ENCODE measurements at regions not wholly inside any gene's neighbourhood (a gene's known extent, or its start where the extent isn't known, plus 50 kb on each side); places are given as distances from the start of the nearest gene placed in this dataset.

- Mint-ChIP-seq H3K27ac (no peak overlapping the region), H3K36me3 (ENCODE audit: low read depth) (no peaks in the 10 kb centered on the region), H3K9me3 (peaks cover 8% of the 10 kb centered on the region), H3K27me3 (ENCODE audit: low read depth, poor library complexity) (peaks cover 9% of the 10 kb centered on the region), H3K4me3 (no peak overlapping the region), H3K4me1 (no peaks in the 10 kb centered on the region)
- no peak for DNase-seq
- no peak for TF ChIP-seq CTCF (IDR thresholded peaks at IDR 0.05)
Observed at GRCh38 chr4:111573386-111573785, 571.9 kb upstream of the FAM241A start.

GRCh38 chr4:111579767-111580166 lies 565.5 kb upstream of the FAM241A start:
- no peak for TF ChIP-seq CTCF (IDR thresholded peaks at IDR 0.05)
- DNase-seq = no peak
- Mint-ChIP-seq H3K27ac (no peak overlapping the region), H3K4me1 (no peaks in the 10 kb centered on the region), H3K4me3 (no peak overlapping the region), H3K9me3 (peaks cover 20% of the 10 kb centered on the region), H3K36me3 (ENCODE audit: low read depth) (no peaks in the 10 kb centered on the region), H3K27me3 (ENCODE audit: low read depth, poor library complexity) (peaks cover 5% of the 10 kb centered on the region)

- Mint-ChIP-seq H3K9me3 (no peaks in the 10 kb centered on the region), H3K4me3 (no peak overlapping the region), H3K36me3 (ENCODE audit: low read depth) (no peaks in the 10 kb centered on the region), H3K4me1 (no peaks in the 10 kb centered on the region), H3K27me3 (ENCODE audit: low read depth, poor library complexity) (peaks cover 7% of the 10 kb centered on the region), H3K27ac (no peak overlapping the region)
- no peak for DNase-seq
- TF ChIP-seq CTCF (IDR thresholded peaks at IDR 0.05) = no peak
Observed at GRCh38 chr4:111595456-111595855, 549.8 kb upstream of the FAM241A start.

- no peak overlapping the region for H3K27ac Mint-ChIP-seq
- no peaks in the 10 kb centered on the region for H3K9me3 Mint-ChIP-seq
- no peak for DNase-seq
- no peak for TF ChIP-seq CTCF (IDR thresholded peaks at IDR 0.05)
- H3K27me3 Mint-ChIP-seq (ENCODE audit: low read depth, poor library complexity) = peaks cover 7% of the 10 kb centered on the region
- H3K4me3 Mint-ChIP-seq = no peak overlapping the region
- no peaks in the 10 kb centered on the region for H3K36me3 Mint-ChIP-seq (ENCODE audit: low read depth)
- no peaks in the 10 kb centered on the region for H3K4me1 Mint-ChIP-seq
Observed at GRCh38 chr4:111596491-111596890, 548.8 kb upstream of the FAM241A start.

GRCh38 chr4:111601671-111602070 lies 543.6 kb upstream of the FAM241A start:
- Mint-ChIP-seq H3K4me1 (no peaks in the 10 kb centered on the region), H3K9me3 (no peaks in the 10 kb centered on the region), H3K27me3 (ENCODE audit: low read depth, poor library complexity) (peaks cover 10% of the 10 kb centered on the region), H3K27ac (no peak overlapping the region), H3K36me3 (ENCODE audit: low read depth) (no peaks in the 10 kb centered on the region), H3K4me3 (no peak overlapping the region)
- TF ChIP-seq CTCF (IDR thresholded peaks at IDR 0.05) = no peak
- DNase-seq = no peak

DNA sequence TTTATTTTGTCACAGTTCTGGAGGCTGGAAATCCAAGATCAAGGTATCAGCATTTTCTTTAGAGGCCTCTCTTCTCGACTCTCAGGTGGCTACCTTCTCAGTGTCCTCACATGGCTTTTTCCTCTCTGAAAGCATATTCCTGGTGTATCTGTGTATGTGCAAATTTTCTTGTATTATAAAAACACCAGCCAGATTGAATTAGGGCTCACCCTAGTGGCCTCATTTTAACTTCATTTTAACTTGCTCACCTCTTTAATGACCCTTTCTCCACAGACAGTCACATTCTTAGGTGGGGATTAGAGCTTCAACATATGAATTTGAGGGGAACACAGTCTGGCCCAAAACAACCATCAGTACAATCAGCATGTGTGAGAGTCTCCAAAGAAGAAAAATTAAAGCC lies 542.4 kb upstream of the FAM241A start:
- Mint-ChIP-seq H3K36me3 (ENCODE audit: low read depth) (no peaks in the 10 kb centered on the region), H3K9me3 (no peaks in the 10 kb centered on the region), H3K4me3 (no peak overlapping the region), H3K27ac (no peak overlapping the region), H3K4me1 (no peaks in the 10 kb centered on the region), H3K27me3 (ENCODE audit: low read depth, poor library complexity) (peaks cover 9% of the 10 kb centered on the region)
- no peak for DNase-seq
- TF ChIP-seq CTCF (IDR thresholded peaks at IDR 0.05) = no peak

Measured in nephron progenitor cell (in vitro differentiated cells).